ENCODE measurements at regions not wholly inside any gene's neighbourhood (a gene's known extent, or its start where the extent isn't known, plus 50 kb on each side); places are given as distances from the start of the nearest gene placed in this dataset.

DNA sequence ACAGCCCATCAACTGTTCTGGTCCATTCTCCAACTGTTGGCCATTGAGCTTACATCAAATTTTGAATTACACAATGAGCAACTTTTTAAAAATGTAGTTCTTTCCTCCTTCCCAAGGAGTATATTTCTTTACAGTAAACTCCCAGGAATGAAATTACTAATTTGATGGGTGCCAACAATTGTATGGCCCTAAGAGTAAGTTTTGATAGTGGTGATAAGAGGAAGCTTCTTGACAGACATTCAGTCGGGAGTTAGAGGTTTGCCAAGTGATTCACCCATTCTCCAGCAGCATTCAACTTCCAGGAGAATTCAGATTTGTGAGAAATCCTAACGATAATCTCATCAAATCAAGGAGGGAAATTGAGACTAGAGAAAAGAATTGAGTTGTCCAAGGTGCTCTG, 579.9 kb downstream of the ACTL7B start:
- CTCF ChIA-PET: no interaction called here
- DNase-seq: no peak
- intact Hi-C loops (cut with micrococcal nuclease; ENCODE audit: unreplicated experiment): no loop called here
- peaks cover 22% of the 10 kb centered on the region for H3K4me1 Mint-ChIP-seq (ENCODE audit: low read depth, unreplicated experiment)
- H3K36me3 Mint-ChIP-seq (ENCODE audit: insufficient read depth, unreplicated experiment): peaks cover 10% of the 10 kb centered on the region
- no peaks in the 10 kb centered on the region for H3K27me3 Mint-ChIP-seq (ENCODE audit: unreplicated experiment)
- no TSS peak for BruUV-seq (replicated peaks)
- no peaks in the 10 kb centered on the region for H3K9me3 Mint-ChIP-seq (ENCODE audit: low read depth, unreplicated experiment)
- TF ChIP-seq CTCF (IDR thresholded peaks at IDR 0.05; ENCODE audit: unreplicated experiment): no peak
- H3K4me3 Mint-ChIP-seq (ENCODE audit: low read depth, unreplicated experiment): no peak overlapping the region
- H3K27ac Mint-ChIP-seq (ENCODE audit: unreplicated experiment): no peak overlapping the region

DNA sequence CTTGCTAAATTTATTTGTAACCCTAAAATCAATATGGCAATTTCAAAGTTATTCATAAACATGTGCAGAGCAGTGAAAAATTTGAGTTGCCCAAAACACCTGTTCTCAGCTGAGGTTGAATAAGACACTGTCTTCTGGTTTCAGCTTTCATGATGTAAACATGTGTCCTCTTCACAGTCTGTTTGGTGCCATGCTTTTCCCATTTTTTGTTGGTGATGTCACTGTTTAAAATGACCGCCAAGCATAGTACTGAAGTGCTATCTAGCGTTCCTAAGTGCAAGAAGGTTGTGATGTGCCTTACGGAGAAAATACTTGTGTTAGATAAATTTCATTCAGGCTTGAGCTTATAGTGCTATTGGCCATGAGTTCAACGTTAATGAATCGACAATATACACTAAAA, 580.8 kb downstream of the ACTL7B start:
- peaks cover 32% of the 10 kb centered on the region for H3K4me1 Mint-ChIP-seq (ENCODE audit: low read depth, unreplicated experiment)
- no peak for DNase-seq
- H3K27me3 Mint-ChIP-seq (ENCODE audit: unreplicated experiment): no peaks in the 10 kb centered on the region
- CTCF ChIA-PET: no interaction called here
- TF ChIP-seq CTCF (IDR thresholded peaks at IDR 0.05; ENCODE audit: unreplicated experiment): no peak
- H3K27ac Mint-ChIP-seq (ENCODE audit: unreplicated experiment): no peak overlapping the region
- intact Hi-C loops (cut with micrococcal nuclease; ENCODE audit: unreplicated experiment): loop anchor here (5.0 kb wide), 1 partner anchor 218 kb away; no protein-coding TSS in a partner anchor
- H3K4me3 Mint-ChIP-seq (ENCODE audit: low read depth, unreplicated experiment): no peak overlapping the region
- no TSS peak for BruUV-seq (replicated peaks)
- no peaks in the 10 kb centered on the region for H3K9me3 Mint-ChIP-seq (ENCODE audit: low read depth, unreplicated experiment)
- peaks cover 10% of the 10 kb centered on the region for H3K36me3 Mint-ChIP-seq (ENCODE audit: insufficient read depth, unreplicated experiment)

DNA sequence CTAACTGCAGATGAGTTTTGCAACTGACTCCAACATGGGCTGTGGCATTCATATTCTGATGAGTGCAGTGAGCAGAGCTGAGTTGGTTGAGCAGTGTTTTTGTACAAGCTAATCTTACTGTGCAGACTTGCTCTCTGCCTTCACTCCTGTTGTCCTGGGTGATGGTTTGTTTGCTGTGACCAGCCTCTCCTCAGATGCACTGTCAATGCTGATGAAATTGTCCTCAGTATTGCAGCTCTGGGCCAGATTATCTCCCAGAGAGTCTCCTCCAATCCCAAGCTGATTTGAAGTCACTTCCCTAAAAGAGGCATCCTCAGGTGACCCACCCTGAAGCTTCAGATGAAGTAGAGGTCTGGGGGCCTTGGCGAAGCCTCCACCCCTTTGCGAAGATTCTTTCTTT, 581.8 kb downstream of the ACTL7B start:
- no peak for DNase-seq
- Mint-ChIP-seq H3K9me3 (ENCODE audit: low read depth, unreplicated experiment) (no peaks in the 10 kb centered on the region), H3K27me3 (ENCODE audit: unreplicated experiment) (no peaks in the 10 kb centered on the region), H3K4me3 (ENCODE audit: low read depth, unreplicated experiment) (no peak overlapping the region), H3K36me3 (ENCODE audit: insufficient read depth, unreplicated experiment) (peaks cover 10% of the 10 kb centered on the region), H3K27ac (ENCODE audit: unreplicated experiment) (no peak overlapping the region), H3K4me1 (ENCODE audit: low read depth, unreplicated experiment) (peaks cover 36% of the 10 kb centered on the region)
- BruUV-seq (replicated peaks): no TSS peak
- TF ChIP-seq CTCF (IDR thresholded peaks at IDR 0.05; ENCODE audit: unreplicated experiment): no peak
- intact Hi-C loops (cut with micrococcal nuclease; ENCODE audit: unreplicated experiment): loop anchor here (2.0 to 5.0 kb wide), 2 partner anchors 217 to 291 kb away; no protein-coding TSS in a partner anchor
- CTCF ChIA-PET: interaction anchor here (0.6 kb wide), 2 partner anchors 215 to 636 kb away, joined by 4 to 7 read pairs; no protein-coding TSS in a partner anchor

- DNase-seq: peak; percentile 66
- Mint-ChIP-seq H3K9me3 (ENCODE audit: low read depth, unreplicated experiment) (no peaks in the 10 kb centered on the region), H3K4me1 (ENCODE audit: low read depth, unreplicated experiment) (peaks cover 36% of the 10 kb centered on the region), H3K36me3 (ENCODE audit: insufficient read depth, unreplicated experiment) (peaks cover 10% of the 10 kb centered on the region), H3K4me3 (ENCODE audit: low read depth, unreplicated experiment) (peak overlapping the region; percentile 70), H3K27ac (ENCODE audit: unreplicated experiment) (peak overlapping the region; percentile 90), H3K27me3 (ENCODE audit: unreplicated experiment) (no peaks in the 10 kb centered on the region)
- CTCF ChIA-PET: interaction anchor here (0.5 to 1.1 kb wide), 3 partner anchors 79 to 850 kb away, joined by 3 read pairs; no protein-coding TSS in a partner anchor
- intact Hi-C loops (cut with micrococcal nuclease; ENCODE audit: unreplicated experiment): loop anchor here (1.0 to 5.0 kb wide), 3 partner anchors 215 to 788 kb away; no protein-coding TSS in a partner anchor
- BruUV-seq (replicated peaks): no TSS peak
- TF ChIP-seq CTCF (IDR thresholded peaks at IDR 0.05; ENCODE audit: unreplicated experiment): peak; percentile 49
These were observed 583.4 kb downstream of the ACTL7B start for GRCh38 chr9:108272349-108272899.
